ENCODE measurements at regions not wholly inside any gene's neighbourhood (a gene's known extent, or its start where the extent isn't known, plus 50 kb on each side); places are given as distances from the start of the nearest gene placed in this dataset.

- peaks cover 14% of the 10 kb centered on the region for H3K4me1 Mint-ChIP-seq
- H3K4me3 Mint-ChIP-seq: no peak overlapping the region
- no peak overlapping the region for H3K27ac Mint-ChIP-seq
- Histone ChIP-seq H3K9me3 (ENCODE audit: control insufficient read depth, low read length) (no peaks in the 10 kb centered on the region), H3K4me1 (ENCODE audit: control insufficient read depth, insufficient read depth, low read length) (peaks cover 4% of the 10 kb centered on the region), H3K4me3 (ENCODE audit: low read length) (no peak overlapping the region), H3K36me3 (ENCODE audit: control insufficient read depth, insufficient read depth, low read length) (no peaks in the 10 kb centered on the region), H3K27ac (ENCODE audit: low read depth, low read length) (no peak overlapping the region), H3K9ac (ENCODE audit: extremely low read depth, low read length, poor library complexity, severe bottlenecking) (no peak overlapping the region), H3K27me3 (ENCODE audit: control insufficient read depth, insufficient read depth, low read length, poor library complexity, severe bottlenecking) (no peaks in the 10 kb centered on the region)
- WGBS, 2 experiments (ENCODE audit: insufficient coverage in 1 of 2, insufficient read length in 1 of 2): 85 to 92% methylated on average over 2 to 3 of the region's 3 CpGs
- DNase-seq: no peak
- no peaks in the 10 kb centered on the region for H3K36me3 Mint-ChIP-seq (ENCODE audit: low read depth)
- TF ChIP-seq, protein P1, sequence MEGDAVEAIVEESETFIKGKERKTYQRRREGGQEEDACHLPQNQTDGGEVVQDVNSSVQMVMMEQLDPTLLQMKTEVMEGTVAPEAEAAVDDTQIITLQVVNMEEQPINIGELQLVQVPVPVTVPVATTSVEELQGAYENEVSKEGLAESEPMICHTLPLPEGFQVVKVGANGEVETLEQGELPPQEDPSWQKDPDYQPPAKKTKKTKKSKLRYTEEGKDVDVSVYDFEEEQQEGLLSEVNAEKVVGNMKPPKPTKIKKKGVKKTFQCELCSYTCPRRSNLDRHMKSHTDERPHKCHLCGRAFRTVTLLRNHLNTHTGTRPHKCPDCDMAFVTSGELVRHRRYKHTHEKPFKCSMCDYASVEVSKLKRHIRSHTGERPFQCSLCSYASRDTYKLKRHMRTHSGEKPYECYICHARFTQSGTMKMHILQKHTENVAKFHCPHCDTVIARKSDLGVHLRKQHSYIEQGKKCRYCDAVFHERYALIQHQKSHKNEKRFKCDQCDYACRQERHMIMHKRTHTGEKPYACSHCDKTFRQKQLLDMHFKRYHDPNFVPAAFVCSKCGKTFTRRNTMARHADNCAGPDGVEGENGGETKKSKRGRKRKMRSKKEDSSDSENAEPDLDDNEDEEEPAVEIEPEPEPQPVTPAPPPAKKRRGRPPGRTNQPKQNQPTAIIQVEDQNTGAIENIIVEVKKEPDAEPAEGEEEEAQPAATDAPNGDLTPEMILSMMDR (conservative IDR thresholded peaks at IDR 0.05): no peak
- H3K27me3 Mint-ChIP-seq (ENCODE audit: insufficient read depth): no peaks in the 10 kb centered on the region
- H3K9me3 Mint-ChIP-seq: no peaks in the 10 kb centered on the region
These were observed 170.7 kb downstream of the TTC32 start for GRCh38 chr2:19731037-19731436.

DNA sequence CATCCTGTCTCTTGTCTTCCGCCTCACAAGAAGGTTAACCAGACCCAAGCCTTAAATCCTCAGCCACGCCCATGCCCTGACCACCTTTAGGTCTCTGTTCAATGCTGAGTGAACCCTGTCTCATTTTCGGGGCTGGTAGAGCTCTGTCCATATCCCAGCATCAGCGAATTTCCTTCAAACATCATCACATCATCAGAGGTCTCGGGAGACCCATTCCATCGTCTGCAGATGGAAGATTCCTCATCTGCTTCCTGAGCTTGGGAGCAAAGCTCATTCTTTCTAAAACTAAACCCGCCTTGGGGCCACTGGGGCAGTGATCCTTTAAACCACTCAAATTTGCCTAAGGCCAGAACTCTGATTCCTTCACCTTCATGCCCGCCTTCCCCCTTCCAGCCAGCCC, 173.7 kb downstream of the TTC32 start:
- H3K27me3 ChIP-seq (ENCODE audit: control insufficient read depth, insufficient read depth, low read length, poor library complexity, severe bottlenecking): no peaks in the 10 kb centered on the region
- Mint-ChIP-seq H3K27ac (no peak overlapping the region), H3K9me3 (no peaks in the 10 kb centered on the region), H3K4me1 (peaks cover 14% of the 10 kb centered on the region), H3K36me3 (ENCODE audit: low read depth) (no peaks in the 10 kb centered on the region), H3K27me3 (ENCODE audit: insufficient read depth) (no peaks in the 10 kb centered on the region), H3K4me3 (no peak overlapping the region)
- no peaks in the 10 kb centered on the region for H3K9me3 ChIP-seq (ENCODE audit: control insufficient read depth, low read length)
- WGBS, 2 experiments (ENCODE audit: insufficient coverage in 1 of 2, insufficient read length in 1 of 2): 87 to 88% methylated on average over 7 to 8 of the region's 8 CpGs
- TF ChIP-seq, protein P1 (conservative IDR thresholded peaks at IDR 0.05): no peak
- H3K27ac ChIP-seq (ENCODE audit: low read depth, low read length): no peak overlapping the region
- no peaks in the 10 kb centered on the region for H3K36me3 ChIP-seq (ENCODE audit: control insufficient read depth, insufficient read depth, low read length)
- no peak overlapping the region for H3K9ac ChIP-seq (ENCODE audit: extremely low read depth, low read length, poor library complexity, severe bottlenecking)
- no peak for DNase-seq
- peaks cover 4% of the 10 kb centered on the region for H3K4me1 ChIP-seq (ENCODE audit: control insufficient read depth, insufficient read depth, low read length)
- no peak overlapping the region for H3K4me3 ChIP-seq (ENCODE audit: low read length)

- no peak overlapping the region for H3K27ac Mint-ChIP-seq
- Histone ChIP-seq H3K9ac (ENCODE audit: extremely low read depth, low read length, poor library complexity, severe bottlenecking) (no peak overlapping the region), H3K36me3 (ENCODE audit: control insufficient read depth, insufficient read depth, low read length) (no peaks in the 10 kb centered on the region), H3K4me3 (ENCODE audit: low read length) (no peak overlapping the region), H3K9me3 (ENCODE audit: control insufficient read depth, low read length) (no peaks in the 10 kb centered on the region), H3K27ac (ENCODE audit: low read depth, low read length) (no peak overlapping the region), H3K27me3 (ENCODE audit: control insufficient read depth, insufficient read depth, low read length, poor library complexity, severe bottlenecking) (no peaks in the 10 kb centered on the region), H3K4me1 (ENCODE audit: control insufficient read depth, insufficient read depth, low read length) (peaks cover 4% of the 10 kb centered on the region)
- 85 to 90% methylated on average over 4 of the region's 4 CpGs for WGBS, 2 experiments (ENCODE audit: insufficient coverage in 1 of 2, insufficient read length in 1 of 2)
- TF ChIP-seq, protein P1 (conservative IDR thresholded peaks at IDR 0.05): no peak
- H3K4me3 Mint-ChIP-seq: no peak overlapping the region
- peaks cover 2% of the 10 kb centered on the region for H3K27me3 Mint-ChIP-seq (ENCODE audit: insufficient read depth)
- no peaks in the 10 kb centered on the region for H3K36me3 Mint-ChIP-seq (ENCODE audit: low read depth)
- DNase-seq: no peak
- H3K9me3 Mint-ChIP-seq: no peaks in the 10 kb centered on the region
- peaks cover 5% of the 10 kb centered on the region for H3K4me1 Mint-ChIP-seq
These were observed 176.4 kb downstream of the TTC32 start for GRCh38 chr2:19725392-19725791.
